ENCODE measurements at regions not wholly inside any gene's neighbourhood (a gene's known extent, or its start where the extent isn't known, plus 50 kb on each side); places are given as distances from the start of the nearest gene placed in this dataset.

- no peak for TF ChIP-seq POLR2A (IDR thresholded peaks at IDR 0.05)
- TF ChIP-seq CTCF (IDR thresholded peaks at IDR 0.05): no peak
- TF ChIP-seq POLR2AphosphoS5 (IDR thresholded peaks at IDR 0.05): no peak
Observed at GRCh38 chr14:29463727-29464395, 463.8 kb downstream of the PRKD1 start.
